B cell (primary cell): ENCODE measurements at regions not wholly inside any gene's neighbourhood (a gene's known extent, or its start where the extent isn't known, plus 50 kb on each side); places are given as distances from the start of the nearest gene placed in this dataset.

Experiments
- ATAC-seq: fragments of 200-7000 bp; cut with Tn5 transposase; one replicate; pipeline ENCODE4 v1.10.0; 2021; ENCODE audit warnings: low read depth, mild to moderate bottlenecking, moderate number of reproducible peaks, moderate library complexity
- CTCF ChIA-PET: fragments of 350-600 bp; sonication (Branson Sonifier 250); formaldehyde crosslinking; loops from one replicate; lab custom pipeline; 2021; ENCODE audit warnings: antibody characterized with exemption, inconsistent platforms; lab: Charles Lee
- POLR2A ChIA-PET: fragments of 350-600 bp; sonication (Branson Sonifier 250); formaldehyde crosslinking; loops from one replicate; lab custom pipeline; 2021; ENCODE audit warnings: antibody characterized with exemption; lab: Charles Lee
- DNase-seq: peaks from one replicate; pipeline ENCODE4 v3.0.0; 2013
- H2AFZ ChIP-seq: 2 replicates; pipeline ENCODE4 v1.6.1; 2012; ENCODE audit warnings: mild to moderate bottlenecking, low read depth, low read length; ENCODE audit not compliant: insufficient read depth, poor library complexity, severe bottlenecking
- H3K27ac ChIP-seq, 2 donors: 1 replicate in 1 of 2; 2 replicates in 1 of 2; pipeline ENCODE4 v1.5.1; 2012 to 2013; ENCODE audit warnings: low read length in 2 of 2, mild to moderate bottlenecking in 2 of 2, moderate library complexity in 1 of 2
- H3K27me3 ChIP-seq, 4 experiments: fragments of 200-600 bp in 1 of 4; sonication (generic) in 1 of 4; replicated peaks in 1 of 4; 1 replicate in 2 of 4; 2 replicates in 2 of 4; pipeline versions ENCODE4 v1.6.1 to v1.7.0; 2013 to 2016; ENCODE audit warnings: low read length in 3 of 4, mild to moderate bottlenecking in 2 of 4, mixed read lengths in 1 of 4, moderate library complexity in 1 of 4; ENCODE audit not compliant: insufficient read depth in 4 of 4, control insufficient read depth in 3 of 4; ENCODE audit errors: control extremely low read depth in 1 of 4
- H3K36me3 ChIP-seq, 2 experiments: replicated peaks in 1 of 2; 1 replicate in 1 of 2; 2 replicates in 1 of 2; pipeline versions ENCODE4 v1.6.1 to v1.7.1; 2013; ENCODE audit warnings: low read length in 1 of 2; ENCODE audit not compliant: insufficient read depth in 2 of 2, control insufficient read depth in 1 of 2; ENCODE audit errors: control extremely low read depth in 1 of 2, extremely low read depth in 1 of 2
- H3K4me1 ChIP-seq, 2 donors: fragments of 200-600 bp in 1 of 2; sonication (generic) in 1 of 2; 1 replicate in 1 of 2; 2 replicates in 1 of 2; pipeline versions ENCODE4 v1.5.1 to v1.6.1; 2013 to 2017; ENCODE audit warnings: low read length in 2 of 2; ENCODE audit not compliant: control insufficient read depth in 2 of 2, insufficient read depth in 2 of 2
- H3K4me2 ChIP-seq: replicated peaks from 2 replicates; pipeline ENCODE3; 2012; ENCODE audit warnings: mild to moderate bottlenecking, low read depth, low read length; ENCODE audit not compliant: poor library complexity, severe bottlenecking
- H3K4me3 ChIP-seq, 5 experiments: fragments of 200-600 bp in 1 of 5; sonication (generic) in 1 of 5; 1 replicate in 3 of 5; 2 replicates in 2 of 5; pipeline versions ENCODE4 v1.5.1 to v1.7.0; 2011 to 2016; ENCODE audit warnings: low read length in 4 of 5, mild to moderate bottlenecking in 4 of 5, low read depth in 2 of 5, control low read depth in 1 of 5, moderate library complexity in 1 of 5; ENCODE audit not compliant: insufficient read depth in 1 of 5; ENCODE audit errors: control extremely low read depth in 1 of 5, extremely low read depth in 1 of 5
- H3K79me2 ChIP-seq: fragments of 200-600 bp; sonication (generic); one replicate; pipeline ENCODE4 v1.6.0; 2016; ENCODE audit warnings: low read length; ENCODE audit not compliant: control insufficient read depth, insufficient read depth
- H3K9ac ChIP-seq: fragments of 200-600 bp; sonication (generic); 2 replicates; pipeline ENCODE4 v1.6.1; 2017; ENCODE audit warnings: mild to moderate bottlenecking, low read length, moderate library complexity
- H3K9me3 ChIP-seq, 3 donors: one replicate each; pipeline versions ENCODE4 v1.6.1 to v1.7.1; 2013; ENCODE audit warnings: low read length in 2 of 3; ENCODE audit not compliant: control insufficient read depth in 2 of 3, insufficient read depth in 1 of 3; ENCODE audit errors: control extremely low read depth in 1 of 3
- H4K20me1 ChIP-seq: 2 replicates; pipeline ENCODE4 v1.6.0; 2012; ENCODE audit warnings: mild to moderate bottlenecking, low read length; ENCODE audit not compliant: insufficient read depth, control insufficient read depth, poor library complexity, severe bottlenecking
- H3K27ac Mint-ChIP-seq: one replicate; pipeline ENCODE4 v1.8.0; 2021; ENCODE audit warnings: mixed read lengths
- H3K27me3 Mint-ChIP-seq: one replicate; pipeline ENCODE4 v1.8.0; 2021; ENCODE audit warnings: mixed read lengths
- H3K4me1 Mint-ChIP-seq: one replicate; pipeline ENCODE4 v1.8.0; 2021; ENCODE audit warnings: mixed read lengths
- H3K4me3 Mint-ChIP-seq: one replicate; pipeline ENCODE4 v1.8.0; 2021; ENCODE audit warnings: mixed read lengths
- H3K9me3 Mint-ChIP-seq: one replicate; pipeline ENCODE4 v1.8.0; 2022; ENCODE audit warnings: mixed read lengths; ENCODE audit not compliant: insufficient read depth
- CTCF ChIP-seq: fragments of 200-600 bp; IDR thresholded peaks from one replicate; pipeline ENCODE4 v1.8.0; 2022; ENCODE audit warnings: antibody characterized with exemption, mild to moderate bottlenecking
- EZH2 ChIP-seq: IDR thresholded peaks from 2 replicates; pipeline ENCODE4 v1.6.1; 2012; ENCODE audit warnings: borderline replicate concordance, low read depth, mild to moderate bottlenecking, moderate library complexity, low read length; ENCODE audit not compliant: insufficient read depth, poor library complexity, severe bottlenecking
- WGBS: methylation state at CpG from one replicate; pipeline ENCODE4 v1.1.5; 2013; ENCODE audit warnings: missing lambda C conversion rate; ENCODE audit not compliant: insufficient coverage; 5-methylcytosine and 5-hydroxymethylcytosine counted together
- intact Hi-C: fragments of 100-400 bp; cut with micrococcal nuclease; formaldehyde crosslinking; loops from one replicate; pipeline ENCODE4 v1.10.0; 2022

DNA sequence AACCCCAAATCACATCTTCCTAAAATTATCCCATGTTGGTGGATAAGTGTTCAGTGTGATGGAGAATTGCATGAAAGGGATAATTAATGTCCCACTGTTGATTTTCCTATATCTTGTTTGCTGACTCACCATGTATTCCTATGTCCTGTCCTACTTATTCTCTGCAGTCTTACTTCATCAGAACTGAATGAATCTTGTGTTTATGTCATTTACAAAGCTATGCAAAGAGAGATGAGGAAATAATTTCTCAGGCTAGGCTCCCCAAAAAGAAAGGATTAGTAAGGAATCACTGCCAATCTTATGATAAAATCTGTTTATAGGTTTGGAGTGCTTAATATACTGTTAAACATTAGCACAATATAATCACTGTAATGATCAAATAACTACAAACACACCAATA lies 360.8 kb downstream of the CRPPA start:
- H3K27me3 ChIP-seq: no peaks in the 10 kb centered on the region
- no peak for ATAC-seq
- no peak for TF ChIP-seq EZH2
- no peak for TF ChIP-seq CTCF
- ChIA-PET POLR2A (no interaction called here), CTCF (no interaction called here)
- no peak for DNase-seq
- Mint-ChIP-seq H3K4me3 (no peak overlapping the region), H3K27me3 (no peaks in the 10 kb centered on the region), H3K4me1 (no peaks in the 10 kb centered on the region), H3K27ac (no peak overlapping the region), H3K9me3 (no peaks in the 10 kb centered on the region)
- H3K4me2 ChIP-seq: no peak overlapping the region
- no peak overlapping the region for H3K9ac ChIP-seq
- no peak overlapping the region for H3K4me3 ChIP-seq
- H3K9me3 ChIP-seq: no peaks in the 10 kb centered on the region
- no peaks in the 10 kb centered on the region for H4K20me1 ChIP-seq
- no peaks in the 10 kb centered on the region for H3K4me1 ChIP-seq
- H3K79me2 ChIP-seq: no peaks in the 10 kb centered on the region
- H3K36me3 ChIP-seq: no peaks in the 10 kb centered on the region
- H3K27ac ChIP-seq: no peak overlapping the region
- H2AFZ ChIP-seq: no peak overlapping the region
- intact Hi-C loops: no loop called here

- no peaks in the 10 kb centered on the region for H3K27me3 ChIP-seq
- Mint-ChIP-seq H3K27ac (no peak overlapping the region), H3K4me1 (no peaks in the 10 kb centered on the region), H3K27me3 (no peaks in the 10 kb centered on the region), H3K9me3 (no peaks in the 10 kb centered on the region), H3K4me3 (no peak overlapping the region)
- H3K27ac ChIP-seq: no peak overlapping the region
- no peaks in the 10 kb centered on the region for H3K36me3 ChIP-seq
- no peak overlapping the region for H2AFZ ChIP-seq
- H3K4me2 ChIP-seq: no peak overlapping the region
- no peaks in the 10 kb centered on the region for H3K4me1 ChIP-seq
- no peaks in the 10 kb centered on the region for H3K79me2 ChIP-seq
- ATAC-seq (no peak), DNase-seq (no peak)
- ChIA-PET POLR2A (no interaction called here), CTCF (no interaction called here)
- TF ChIP-seq CTCF (no peak), EZH2 (no peak)
- WGBS: 0% methylated on average over 1 of the region's 2 CpGs
- intact Hi-C loops: loop anchor here (10.0 kb wide), 1 partner anchor 61 kb away; no protein-coding TSS in a partner anchor
- no peaks in the 10 kb centered on the region for H3K9me3 ChIP-seq
- no peaks in the 10 kb centered on the region for H4K20me1 ChIP-seq
- no peak overlapping the region for H3K4me3 ChIP-seq
- H3K9ac ChIP-seq: no peak overlapping the region
Measured at GRCh38 chr7:16055263-16055976, 365.9 kb downstream of the CRPPA start.
